Caco-2 (cell line): ENCODE measurements at regions not wholly inside any gene's neighbourhood (a gene's known extent, or its start where the extent isn't known, plus 50 kb on each side); places are given as distances from the start of the nearest gene placed in this dataset.

Experiments used
- BruUV-seq: library from RNA; stranded (reverse); fragments of 400-500 nt; replicated peaks from 2 replicates; lab custom pipeline; 2021; lab: Mats Ljungman, UMichigan
- CTCF ChIA-PET: fragments of 300-600 bp; sonication (Branson Sonifier 250); formaldehyde crosslinking; loops from one replicate; lab custom pipeline; 2022; ENCODE audit warnings: antibody characterized with exemption; lab: Charles Lee
- POLR2A ChIA-PET: fragments of 300-600 bp; sonication (Branson Sonifier 250); formaldehyde crosslinking; loops from one replicate; lab custom pipeline; 2022; ENCODE audit warnings: antibody characterized with exemption; lab: Charles Lee
- DNase-seq, 2 experiments: peaks; one replicate each; pipeline versions ENCODE4 v3.0.0 to v3.0.0-alpha.2; 2020 to 2022
- H3K27me3 ChIP-seq: replicated peaks from 2 replicates; pipeline ENCODE4 v1.6.0; 2011; ENCODE audit warnings: low read length; ENCODE audit not compliant: control insufficient read depth, insufficient read depth
- H3K36me3 ChIP-seq: 2 replicates; pipeline ENCODE4 v1.5.1; 2011; ENCODE audit warnings: low read length; ENCODE audit not compliant: control insufficient read depth, insufficient read depth
- H3K4me1 ChIP-seq: fragments of 250-450 bp; sonication (Bioruptor Pico); 2 replicates; pipeline ENCODE4 v1.5.1; 2020; ENCODE audit warnings: mild to moderate bottlenecking
- H3K4me3 ChIP-seq: 2 replicates; pipeline ENCODE4 v1.5.1; 2011; ENCODE audit warnings: low read depth, mild to moderate bottlenecking, control low read depth, low read length
- H3K9me3 ChIP-seq: fragments of 250-450 bp; sonication (Bioruptor Pico); 2 replicates; pipeline ENCODE4 v1.5.1; 2020; ENCODE audit warnings: mild to moderate bottlenecking, moderate library complexity
- H3K27ac Mint-ChIP-seq: one replicate; pipeline ENCODE4 v1.8.0; 2022; ENCODE audit warnings: mixed read lengths; ENCODE audit not compliant: unreplicated experiment
- H3K27me3 Mint-ChIP-seq: one replicate; pipeline ENCODE4 v1.8.0; 2022; ENCODE audit warnings: mixed read lengths; ENCODE audit not compliant: insufficient read depth, unreplicated experiment
- H3K36me3 Mint-ChIP-seq: one replicate; pipeline ENCODE4 v1.8.0; 2022; ENCODE audit warnings: mild to moderate bottlenecking, mixed read lengths; ENCODE audit not compliant: insufficient read depth, unreplicated experiment
- H3K4me1 Mint-ChIP-seq: one replicate; pipeline ENCODE4 v1.8.0; 2022; ENCODE audit warnings: low read depth, mixed read lengths; ENCODE audit not compliant: unreplicated experiment
- H3K4me3 Mint-ChIP-seq: one replicate; pipeline ENCODE4 v1.8.0; 2022; ENCODE audit warnings: mild to moderate bottlenecking, moderate library complexity, mixed read lengths; ENCODE audit not compliant: unreplicated experiment
- H3K9me3 Mint-ChIP-seq: one replicate; pipeline ENCODE4 v1.8.0; 2022; ENCODE audit warnings: mixed read lengths; ENCODE audit not compliant: unreplicated experiment
- intact Hi-C: fragments of 100-400 bp; cut with micrococcal nuclease; formaldehyde crosslinking; loops from one replicate; pipeline ENCODE4 v1.10.0; 2022; ENCODE audit not compliant: unreplicated experiment
- TF ChIP-seq, protein P1 (sequence below), 2 experiments: fragments of 200-600 bp in 1 of 2; IDR thresholded peaks; 1 replicate in 1 of 2; 2 replicates in 1 of 2; pipeline versions ENCODE4 v1.5.1 to v1.8.0; 2011 to 2022; ENCODE audit warnings: antibody characterized with exemption in 1 of 2, control low read depth in 1 of 2, inconsistent platforms in 1 of 2, low read depth in 1 of 2, low read length in 1 of 2, mild to moderate bottlenecking in 1 of 2, moderate library complexity in 1 of 2; ENCODE audit not compliant: insufficient read depth in 1 of 2, severe bottlenecking in 1 of 2, unreplicated experiment in 1 of 2

- Mint-ChIP-seq H3K4me1 (no peaks in the 10 kb centered on the region), H3K36me3 (no peaks in the 10 kb centered on the region), H3K9me3 (no peaks in the 10 kb centered on the region), H3K4me3 (no peak overlapping the region), H3K27me3 (peaks cover 27% of the 10 kb centered on the region), H3K27ac (no peak overlapping the region)
- DNase-seq = no peak
- BruUV-seq = no TSS peak
- ChIA-PET POLR2A (interaction anchor here (0.7 kb wide), 1 partner anchor 163 kb away, joined by 4 read pairs; no protein-coding TSS in a partner anchor), CTCF (no interaction called here)
- Histone ChIP-seq H3K9me3 (no peaks in the 10 kb centered on the region), H3K4me3 (no peak overlapping the region), H3K27me3 (no peaks in the 10 kb centered on the region; the same call in 1 of the 2 replicates), H3K4me1 (no peaks in the 10 kb centered on the region), H3K36me3 (no peaks in the 10 kb centered on the region)
- intact Hi-C loops = no loop called here
- TF ChIP-seq, protein P1, sequence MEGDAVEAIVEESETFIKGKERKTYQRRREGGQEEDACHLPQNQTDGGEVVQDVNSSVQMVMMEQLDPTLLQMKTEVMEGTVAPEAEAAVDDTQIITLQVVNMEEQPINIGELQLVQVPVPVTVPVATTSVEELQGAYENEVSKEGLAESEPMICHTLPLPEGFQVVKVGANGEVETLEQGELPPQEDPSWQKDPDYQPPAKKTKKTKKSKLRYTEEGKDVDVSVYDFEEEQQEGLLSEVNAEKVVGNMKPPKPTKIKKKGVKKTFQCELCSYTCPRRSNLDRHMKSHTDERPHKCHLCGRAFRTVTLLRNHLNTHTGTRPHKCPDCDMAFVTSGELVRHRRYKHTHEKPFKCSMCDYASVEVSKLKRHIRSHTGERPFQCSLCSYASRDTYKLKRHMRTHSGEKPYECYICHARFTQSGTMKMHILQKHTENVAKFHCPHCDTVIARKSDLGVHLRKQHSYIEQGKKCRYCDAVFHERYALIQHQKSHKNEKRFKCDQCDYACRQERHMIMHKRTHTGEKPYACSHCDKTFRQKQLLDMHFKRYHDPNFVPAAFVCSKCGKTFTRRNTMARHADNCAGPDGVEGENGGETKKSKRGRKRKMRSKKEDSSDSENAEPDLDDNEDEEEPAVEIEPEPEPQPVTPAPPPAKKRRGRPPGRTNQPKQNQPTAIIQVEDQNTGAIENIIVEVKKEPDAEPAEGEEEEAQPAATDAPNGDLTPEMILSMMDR (IDR thresholded peaks at IDR 0.05; ENCODE audit: insufficient read depth in 1 of 2, low read depth in 1 of 2, low read length in 1 of 2, severe bottlenecking in 1 of 2, unreplicated experiment in 1 of 2) = no peak
Observed at GRCh38 chr2:136399667-136400289, 281.8 kb upstream of the CXCR4 start.

DNA sequence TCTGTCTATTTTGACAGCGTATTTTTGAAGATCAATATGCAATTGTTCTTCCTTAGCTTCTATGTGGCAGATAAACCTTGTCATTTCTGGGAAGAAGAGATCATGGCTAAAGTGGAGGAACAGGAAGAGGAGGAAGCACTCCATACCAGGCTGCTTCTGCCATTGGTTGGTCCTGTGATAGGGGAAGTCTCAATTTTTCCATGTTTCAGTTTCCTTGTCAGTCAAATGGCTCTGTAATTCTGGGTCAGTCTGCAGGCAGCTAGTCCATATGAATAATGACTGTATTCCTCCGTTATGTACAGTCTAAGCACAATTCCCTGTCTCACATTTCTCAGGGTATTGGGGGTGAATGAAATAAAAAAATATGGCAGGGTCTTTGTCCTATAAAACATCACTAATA, 277.6 kb upstream of the CXCR4 start:
- TF ChIP-seq, protein P1 (IDR thresholded peaks at IDR 0.05; ENCODE audit: insufficient read depth in 1 of 2, low read depth in 1 of 2, low read length in 1 of 2, severe bottlenecking in 1 of 2, unreplicated experiment in 1 of 2) = no peak
- no peak overlapping the region for H3K4me3 Mint-ChIP-seq
- ChIA-PET POLR2A (no interaction called here), CTCF (no interaction called here)
- Histone ChIP-seq H3K9me3 (no peaks in the 10 kb centered on the region), H3K27me3 (no peaks in the 10 kb centered on the region; the same call in 1 of the 2 replicates), H3K4me1 (no peaks in the 10 kb centered on the region), H3K4me3 (no peak overlapping the region), H3K36me3 (no peaks in the 10 kb centered on the region)
- no peaks in the 10 kb centered on the region for H3K9me3 Mint-ChIP-seq
- no peaks in the 10 kb centered on the region for H3K36me3 Mint-ChIP-seq
- H3K27me3 Mint-ChIP-seq = peaks cover 8% of the 10 kb centered on the region
- H3K27ac Mint-ChIP-seq = no peak overlapping the region
- no TSS peak for BruUV-seq
- no peak for DNase-seq
- no peaks in the 10 kb centered on the region for H3K4me1 Mint-ChIP-seq
- intact Hi-C loops = no loop called here

GRCh38 chr2:136394136-136395060, 276.4 kb upstream of the CXCR4 start:
- POLR2A ChIA-PET = no interaction called here
- H3K4me3 Mint-ChIP-seq = no peak overlapping the region
- H3K27me3 Mint-ChIP-seq = peaks cover 8% of the 10 kb centered on the region
- H3K4me1 ChIP-seq = no peaks in the 10 kb centered on the region
- CTCF ChIA-PET = no interaction called here
- intact Hi-C loops = no loop called here
- no peak for DNase-seq
- no peaks in the 10 kb centered on the region; the same call in 1 of the 2 replicates for H3K27me3 ChIP-seq
- no peaks in the 10 kb centered on the region for H3K4me1 Mint-ChIP-seq
- TF ChIP-seq, protein P1 (IDR thresholded peaks at IDR 0.05; ENCODE audit: insufficient read depth in 1 of 2, low read depth in 1 of 2, low read length in 1 of 2, severe bottlenecking in 1 of 2, unreplicated experiment in 1 of 2) = no peak
- no peaks in the 10 kb centered on the region for H3K9me3 ChIP-seq
- BruUV-seq = no TSS peak
- no peaks in the 10 kb centered on the region for H3K9me3 Mint-ChIP-seq
- H3K27ac Mint-ChIP-seq = no peak overlapping the region
- no peaks in the 10 kb centered on the region for H3K36me3 ChIP-seq
- H3K4me3 ChIP-seq = no peak overlapping the region
- no peaks in the 10 kb centered on the region for H3K36me3 Mint-ChIP-seq
